Neural progenitor cell (in vitro differentiated cells): ENCODE measurements at regions not wholly inside any gene's neighbourhood (a gene's known extent, or its start where the extent isn't known, plus 50 kb on each side); places are given as distances from the start of the nearest gene placed in this dataset.

ENCODE experiments used
- DNase-seq: peaks from one replicate; pipeline ENCODE4 v3.0.0-alpha.2; 2016; ENCODE audit warnings: low spot score
- H2AFZ ChIP-seq: fragments of 200-600 bp; sonication (generic); replicated peaks from 2 replicates; pipeline ENCODE4 v1.6.1; 2016; ENCODE audit warnings: antibody characterized with exemption
- H3F3A ChIP-seq: fragments of 200-600 bp; sonication (generic); 2 replicates; pipeline ENCODE4 v1.6.1; 2016; ENCODE audit warnings: antibody characterized with exemption, low read depth
- H3K27ac ChIP-seq: fragments of 200-600 bp; sonication (generic); 2 replicates; pipeline ENCODE4 v1.5.1; 2016; ENCODE audit warnings: mild to moderate bottlenecking
- H3K27me3 ChIP-seq: fragments of 200-600 bp; sonication (generic); 2 replicates; pipeline ENCODE4 v1.6.1; 2016; ENCODE audit warnings: mild to moderate bottlenecking, moderate library complexity
- H3K36me3 ChIP-seq: fragments of 200-600 bp; sonication (generic); 2 replicates; pipeline ENCODE4 v1.5.1; 2016
- H3K4me1 ChIP-seq: fragments of 200-600 bp; sonication (generic); 2 replicates; pipeline ENCODE4 v1.6.1; 2016; ENCODE audit warnings: mixed run types
- H3K4me2 ChIP-seq: fragments of 200-600 bp; sonication (generic); 2 replicates; pipeline ENCODE4 v1.6.1; 2016
- H3K4me3 ChIP-seq: fragments of 200-600 bp; sonication (generic); 2 replicates; pipeline ENCODE4 v1.5.1; 2016
- H3K79me2 ChIP-seq: fragments of 200-600 bp; sonication (generic); 2 replicates; pipeline ENCODE4 v1.6.1; 2016; ENCODE audit warnings: low read depth
- H3K9ac ChIP-seq: fragments of 200-600 bp; sonication (generic); 2 replicates; pipeline ENCODE4 v1.6.1; 2016
- H3K9me3 ChIP-seq: fragments of 200-600 bp; sonication (generic); 2 replicates; pipeline ENCODE4 v1.5.1; 2016; ENCODE audit warnings: low read depth
- H4K20me1 ChIP-seq: fragments of 200-600 bp; sonication (generic); 2 replicates; pipeline ENCODE4 v1.6.1; 2016; ENCODE audit warnings: low read depth
- H3K27ac Mint-ChIP-seq: 3 replicates; pipeline ENCODE4 v1.8.0; 2021; ENCODE audit warnings: mixed read lengths
- H3K27me3 Mint-ChIP-seq: 2 replicates; pipeline ENCODE4 v1.8.0; 2022; ENCODE audit warnings: low read depth, mild to moderate bottlenecking, inconsistent platforms, moderate library complexity, mixed read lengths; ENCODE audit not compliant: insufficient read depth
- H3K36me3 Mint-ChIP-seq: 3 replicates; pipeline ENCODE4 v1.8.0; 2021; ENCODE audit warnings: mixed read lengths
- H3K4me1 Mint-ChIP-seq: 3 replicates; pipeline ENCODE4 v1.8.0; 2021; ENCODE audit warnings: mixed read lengths
- H3K4me3 Mint-ChIP-seq: 3 replicates; pipeline ENCODE4 v1.8.0; 2021; ENCODE audit warnings: mild to moderate bottlenecking, moderate library complexity, mixed read lengths
- H3K9me3 Mint-ChIP-seq: 3 replicates; pipeline ENCODE4 v1.8.0; 2020; ENCODE audit warnings: mixed read lengths
- EZH2 ChIP-seq: fragments of 200-600 bp; sonication (generic); IDR thresholded peaks from 2 replicates; pipeline ENCODE4 v1.6.1; 2017; ENCODE audit warnings: antibody characterized with exemption, mild to moderate bottlenecking, moderate library complexity
- EZH2phosphoT487 ChIP-seq: fragments of 200-600 bp; sonication (generic); IDR thresholded peaks from 2 replicates; pipeline ENCODE4 v1.6.1; 2017; ENCODE audit warnings: antibody characterized with exemption
- TF ChIP-seq, protein P1 (sequence below): fragments of 200-600 bp; sonication (generic); IDR thresholded peaks from 2 replicates; pipeline ENCODE4 v1.5.1; 2017; ENCODE audit warnings: antibody characterized with exemption, mild to moderate bottlenecking

DNA sequence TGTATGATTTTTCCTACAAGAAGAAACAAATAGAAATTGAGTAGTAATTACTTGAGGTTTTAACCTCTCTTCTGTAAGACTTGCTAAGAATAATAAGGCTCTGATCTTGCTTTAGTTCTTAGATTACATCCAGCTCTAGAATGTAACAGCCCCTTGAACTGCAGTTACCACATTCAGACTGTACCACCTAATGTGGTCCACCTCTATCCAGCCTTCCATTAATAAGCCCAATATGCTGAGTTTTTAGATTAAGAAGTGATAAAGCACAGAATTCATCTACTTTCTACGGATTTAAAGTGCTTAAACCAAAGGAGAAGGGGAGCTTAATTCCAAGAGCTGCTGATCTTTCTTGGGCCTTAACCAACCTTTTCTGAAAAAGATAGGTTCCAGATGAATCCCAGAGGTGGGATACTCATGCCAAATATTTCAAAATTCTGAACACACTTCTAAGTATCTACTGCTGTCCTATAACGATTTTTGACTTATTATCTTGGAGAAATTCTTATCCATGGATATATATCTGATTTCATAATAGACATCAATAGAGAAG lies 131.5 kb downstream of the ZNF608 start:
- no peaks in the 10 kb centered on the region for H3K36me3 ChIP-seq
- no peaks in the 10 kb centered on the region for H4K20me1 ChIP-seq
- H2AFZ ChIP-seq, result no peak overlapping the region
- H3K4me1 ChIP-seq, result peaks cover 15% of the 10 kb centered on the region
- Mint-ChIP-seq H3K27ac (no peak overlapping the region), H3K36me3 (no peaks in the 10 kb centered on the region), H3K9me3 (peaks cover under 1% of the 10 kb centered on the region), H3K27me3 (peaks cover 5% of the 10 kb centered on the region), H3K4me1 (peaks cover 6% of the 10 kb centered on the region), H3K4me3 (no peak overlapping the region)
- no peak overlapping the region for H3K4me2 ChIP-seq
- no peak for DNase-seq
- no peaks in the 10 kb centered on the region for H3K27me3 ChIP-seq
- H3K9me3 ChIP-seq, result no peaks in the 10 kb centered on the region
- H3K27ac ChIP-seq, result no peak overlapping the region
- H3F3A ChIP-seq, result no peaks in the 10 kb centered on the region
- H3K4me3 ChIP-seq, result no peak overlapping the region
- H3K79me2 ChIP-seq, result no peaks in the 10 kb centered on the region
- TF ChIP-seq, protein P1, sequence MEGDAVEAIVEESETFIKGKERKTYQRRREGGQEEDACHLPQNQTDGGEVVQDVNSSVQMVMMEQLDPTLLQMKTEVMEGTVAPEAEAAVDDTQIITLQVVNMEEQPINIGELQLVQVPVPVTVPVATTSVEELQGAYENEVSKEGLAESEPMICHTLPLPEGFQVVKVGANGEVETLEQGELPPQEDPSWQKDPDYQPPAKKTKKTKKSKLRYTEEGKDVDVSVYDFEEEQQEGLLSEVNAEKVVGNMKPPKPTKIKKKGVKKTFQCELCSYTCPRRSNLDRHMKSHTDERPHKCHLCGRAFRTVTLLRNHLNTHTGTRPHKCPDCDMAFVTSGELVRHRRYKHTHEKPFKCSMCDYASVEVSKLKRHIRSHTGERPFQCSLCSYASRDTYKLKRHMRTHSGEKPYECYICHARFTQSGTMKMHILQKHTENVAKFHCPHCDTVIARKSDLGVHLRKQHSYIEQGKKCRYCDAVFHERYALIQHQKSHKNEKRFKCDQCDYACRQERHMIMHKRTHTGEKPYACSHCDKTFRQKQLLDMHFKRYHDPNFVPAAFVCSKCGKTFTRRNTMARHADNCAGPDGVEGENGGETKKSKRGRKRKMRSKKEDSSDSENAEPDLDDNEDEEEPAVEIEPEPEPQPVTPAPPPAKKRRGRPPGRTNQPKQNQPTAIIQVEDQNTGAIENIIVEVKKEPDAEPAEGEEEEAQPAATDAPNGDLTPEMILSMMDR, result no peak
- TF ChIP-seq EZH2 (no peak), EZH2phosphoT487 (no peak)
- H3K9ac ChIP-seq, result no peak overlapping the region

DNA sequence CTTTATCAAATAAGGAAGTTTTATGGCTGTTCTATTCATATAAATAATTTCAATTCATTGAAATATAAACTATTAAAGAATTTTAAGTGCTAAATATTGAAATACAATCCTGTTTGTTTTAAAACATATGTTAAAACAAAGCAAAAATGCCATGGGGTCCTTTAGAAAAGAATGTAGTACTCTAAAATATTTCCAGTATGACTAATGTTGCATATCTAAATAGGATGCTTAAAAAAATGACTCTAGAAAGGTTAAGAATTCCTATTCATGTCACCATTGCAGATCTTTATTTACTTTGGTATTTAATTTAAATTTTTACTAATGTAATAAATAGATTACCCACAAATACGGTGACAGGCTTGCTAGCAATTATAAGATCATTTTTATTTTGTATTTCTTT lies 132.3 kb downstream of the ZNF608 start:
- H3K9me3 ChIP-seq, result no peaks in the 10 kb centered on the region
- H3K27me3 Mint-ChIP-seq, result peaks cover 5% of the 10 kb centered on the region
- no peaks in the 10 kb centered on the region for H3K36me3 Mint-ChIP-seq
- H3K9me3 Mint-ChIP-seq, result peaks cover 8% of the 10 kb centered on the region
- no peak overlapping the region for H3K27ac ChIP-seq
- H3K27me3 ChIP-seq, result no peaks in the 10 kb centered on the region
- no peaks in the 10 kb centered on the region for H3F3A ChIP-seq
- H3K27ac Mint-ChIP-seq, result no peak overlapping the region
- H3K36me3 ChIP-seq, result no peaks in the 10 kb centered on the region
- H3K4me3 Mint-ChIP-seq, result no peak overlapping the region
- H3K79me2 ChIP-seq, result no peaks in the 10 kb centered on the region
- H2AFZ ChIP-seq, result no peak overlapping the region
- H3K9ac ChIP-seq, result no peak overlapping the region
- DNase-seq, result no peak
- H4K20me1 ChIP-seq, result no peaks in the 10 kb centered on the region
- TF ChIP-seq, protein P1, result no peak
- no peak for TF ChIP-seq EZH2phosphoT487
- H3K4me1 ChIP-seq, result peaks cover 15% of the 10 kb centered on the region
- H3K4me3 ChIP-seq, result no peak overlapping the region
- peaks cover 6% of the 10 kb centered on the region for H3K4me1 Mint-ChIP-seq
- H3K4me2 ChIP-seq, result no peak overlapping the region

DNA sequence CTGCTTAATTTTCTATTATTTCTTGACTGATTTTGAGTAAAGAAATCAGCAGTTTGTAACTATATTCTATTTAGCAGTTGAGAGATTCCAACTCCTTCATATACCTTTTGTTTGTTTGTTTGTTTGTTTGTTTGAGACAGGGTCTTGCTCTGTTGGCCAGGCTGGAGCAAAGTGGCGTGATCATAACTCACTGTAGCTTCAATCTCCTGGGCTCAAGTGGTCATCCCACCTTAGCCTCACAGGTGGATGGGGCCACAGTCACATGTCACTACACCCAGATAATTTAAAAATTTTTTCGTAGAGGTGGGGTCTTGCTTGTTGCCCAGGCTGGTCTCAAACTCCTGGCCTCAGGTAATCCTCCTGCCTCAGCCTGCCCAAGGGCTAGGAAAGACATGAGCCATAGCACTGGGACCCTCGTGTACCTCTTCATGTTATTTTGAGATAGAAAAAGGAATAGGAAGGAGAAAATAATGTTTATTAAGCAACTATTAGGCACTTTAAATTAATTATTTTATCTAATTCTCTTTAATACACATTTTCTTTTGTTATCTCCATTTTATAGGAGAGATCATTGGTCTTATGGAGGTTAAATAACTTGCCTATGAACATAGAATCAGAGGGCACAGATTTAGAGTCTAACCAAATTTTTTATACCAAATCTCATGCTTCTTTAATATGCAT lies 133.0 kb downstream of the ZNF608 start:
- Mint-ChIP-seq H3K27ac (no peak overlapping the region), H3K36me3 (peaks cover 1% of the 10 kb centered on the region), H3K27me3 (peaks cover 5% of the 10 kb centered on the region), H3K9me3 (peaks cover 11% of the 10 kb centered on the region), H3K4me3 (no peak overlapping the region), H3K4me1 (peaks cover 6% of the 10 kb centered on the region)
- no peaks in the 10 kb centered on the region for H3K27me3 ChIP-seq
- H3K36me3 ChIP-seq, result no peaks in the 10 kb centered on the region
- no peak for TF ChIP-seq EZH2
- TF ChIP-seq, protein P1, result no peak
- TF ChIP-seq EZH2phosphoT487, result no peak
- H3K9me3 ChIP-seq, result no peaks in the 10 kb centered on the region
- no peak overlapping the region for H2AFZ ChIP-seq
- no peak overlapping the region for H3K4me3 ChIP-seq
- no peaks in the 10 kb centered on the region for H3K79me2 ChIP-seq
- no peak overlapping the region for H3K9ac ChIP-seq
- no peaks in the 10 kb centered on the region for H4K20me1 ChIP-seq
- H3F3A ChIP-seq, result no peaks in the 10 kb centered on the region
- DNase-seq, result no peak
- peaks cover 15% of the 10 kb centered on the region for H3K4me1 ChIP-seq
- H3K27ac ChIP-seq, result no peak overlapping the region
- H3K4me2 ChIP-seq, result no peak overlapping the region
